Ammon's horn (tissue), 1 donor: ENCODE measurements at regions not wholly inside any gene's neighbourhood (a gene's known extent, or its start where the extent isn't known, plus 50 kb on each side); places are given as distances from the start of the nearest gene placed in this dataset.
"Not testable (repeated sequence)": the region's sequence is repeated elsewhere in the genome, so short reads cannot be mapped to it uniquely, and the experiment has no call there.

Experiments
- DNase-seq: peaks from one replicate; pipeline ENCODE4 v3.0.0-alpha.2; 2016; ENCODE audit warnings: low spot score

GRCh38 chr12:83349907-83350611 lies 663.4 kb downstream of the TMTC2 start:
- no peak for DNase-seq

- DNase-seq = no peak
These were observed 659.6 kb downstream of the TMTC2 start for GRCh38 chr12:83346333-83346732.

GRCh38 chr12:83343767-83344166 lies 657.1 kb downstream of the TMTC2 start:
- DNase-seq = no peak

GRCh38 chr12:83335748-83336147 lies 649.0 kb downstream of the TMTC2 start:
- no peak for DNase-seq

- DNase-seq = no peak
These were observed 640.0 kb downstream of the TMTC2 start for GRCh38 chr12:83326666-83327065.

GRCh38 chr12:83323866-83324265 lies 637.2 kb downstream of the TMTC2 start:
- no peak for DNase-seq

GRCh38 chr12:83322809-83323208 lies 636.1 kb downstream of the TMTC2 start:
- DNase-seq = no peak

- DNase-seq = no peak
These were observed 635.3 kb downstream of the TMTC2 start for GRCh38 chr12:83321971-83322370.

- DNase-seq = no peak
These were observed 633.6 kb downstream of the TMTC2 start for GRCh38 chr12:83320350-83320749.

- DNase-seq = no peak
These were observed 631.8 kb downstream of the TMTC2 start for GRCh38 chr12:83318386-83319098.

- no peak for DNase-seq
These were observed 630.9 kb downstream of the TMTC2 start for GRCh38 chr12:83317595-83317994.

- no peak for DNase-seq
These were observed 627.1 kb downstream of the TMTC2 start for GRCh38 chr12:83313827-83314226.

- no peak for DNase-seq
These were observed 626.6 kb downstream of the TMTC2 start for GRCh38 chr12:83313322-83313721.

GRCh38 chr12:83276904-83277303 lies 590.2 kb downstream of the TMTC2 start:
- DNase-seq = no peak

- DNase-seq = no peak
These were observed 584.5 kb downstream of the TMTC2 start for GRCh38 chr12:83271201-83271600.

GRCh38 chr12:83265808-83266207 lies 579.1 kb downstream of the TMTC2 start:
- no peak for DNase-seq

- no peak for DNase-seq
These were observed 575.3 kb downstream of the TMTC2 start for GRCh38 chr12:83261998-83262397.

GRCh38 chr12:83260126-83260525 lies 573.4 kb downstream of the TMTC2 start:
- not testable (repeated sequence) for DNase-seq

GRCh38 chr12:83257726-83258125 lies 571.0 kb downstream of the TMTC2 start:
- no peak for DNase-seq

- no peak for DNase-seq
These were observed 569.9 kb downstream of the TMTC2 start for GRCh38 chr12:83256562-83256961.

GRCh38 chr12:83250866-83251265 lies 564.2 kb downstream of the TMTC2 start:
- no peak for DNase-seq

- no peak for DNase-seq
These were observed 558.5 kb downstream of the TMTC2 start for GRCh38 chr12:83245156-83245555.

- DNase-seq = no peak
These were observed 557.3 kb downstream of the TMTC2 start for GRCh38 chr12:83244001-83244400.

- not testable (repeated sequence) for DNase-seq
These were observed 547.3 kb downstream of the TMTC2 start for GRCh38 chr12:83233987-83234386.
